ENCODE measurements at regions not wholly inside any gene's neighbourhood (a gene's known extent, or its start where the extent isn't known, plus 50 kb on each side); places are given as distances from the start of the nearest gene placed in this dataset.

- ATAC-seq (no peak), DNase-seq (no peak)
- Mint-ChIP-seq H3K4me1 (peaks cover 46% of the 10 kb centered on the region), H3K27me3 (no peaks in the 10 kb centered on the region), H3K4me3 (no peak overlapping the region), H3K27ac (peak overlapping the region; percentile 20), H3K36me3 (peaks cover 25% of the 10 kb centered on the region), H3K9me3 (ENCODE audit: low read depth) (peaks cover 2% of the 10 kb centered on the region)
- CTCF ChIA-PET, result interaction anchor here (1.3 to 2.7 kb wide), 4 partner anchors 10 to 45 kb away, joined by 3 to 7 read pairs (median 6); no protein-coding TSS in a partner anchor
Measured at GRCh38 chr21:25466470-25466869, 140.8 kb downstream of the MRPL39 start.

GRCh38 chr21:25465263-25465662 lies 142.0 kb downstream of the MRPL39 start:
- DNase-seq (no peak), ATAC-seq (no peak)
- CTCF ChIA-PET, result interaction anchor here (1.4 to 2.7 kb wide), 3 partner anchors 32 to 43 kb away, joined by 3 to 7 read pairs (median 7); no protein-coding TSS in a partner anchor
- Mint-ChIP-seq H3K4me1 (peaks cover 50% of the 10 kb centered on the region), H3K27ac (peak overlapping the region; percentile 82), H3K36me3 (peaks cover 18% of the 10 kb centered on the region), H3K27me3 (no peaks in the 10 kb centered on the region), H3K9me3 (ENCODE audit: low read depth) (no peaks in the 10 kb centered on the region), H3K4me3 (no peak overlapping the region)

- CTCF ChIA-PET, result interaction anchor here (0.7 to 2.7 kb wide), 2 partner anchors 39 to 422 kb away, joined by 3 to 7 read pairs; no protein-coding TSS in a partner anchor
- Mint-ChIP-seq H3K27ac (peak overlapping the region; percentile 82), H3K36me3 (peaks cover 17% of the 10 kb centered on the region), H3K4me1 (peaks cover 58% of the 10 kb centered on the region), H3K4me3 (peak overlapping the region; percentile 16), H3K27me3 (no peaks in the 10 kb centered on the region), H3K9me3 (ENCODE audit: low read depth) (no peaks in the 10 kb centered on the region)
- DNase-seq (peak; percentile 51), ATAC-seq (peak; percentile 74)
Measured at GRCh38 chr21:25464275-25464674, 143.0 kb downstream of the MRPL39 start.

- Mint-ChIP-seq H3K27me3 (no peaks in the 10 kb centered on the region), H3K9me3 (ENCODE audit: low read depth) (no peaks in the 10 kb centered on the region), H3K4me1 (peaks cover 66% of the 10 kb centered on the region), H3K27ac (peak overlapping the region; percentile 89), H3K4me3 (peak overlapping the region; percentile 41), H3K36me3 (peaks cover 13% of the 10 kb centered on the region)
- CTCF ChIA-PET, result interaction anchor here (0.6 to 1.4 kb wide), 2 partner anchors 99 to 103 kb away, joined by 4 to 5 read pairs; no protein-coding TSS in a partner anchor
- peak; percentile 66 for ATAC-seq
- peak; percentile 52 for DNase-seq
Measured at GRCh38 chr21:25462517-25462971, 144.7 kb downstream of the MRPL39 start.

GRCh38 chr21:25461725-25462124 lies 145.6 kb downstream of the MRPL39 start:
- Mint-ChIP-seq H3K27ac (peak overlapping the region; percentile 79), H3K9me3 (ENCODE audit: low read depth) (no peaks in the 10 kb centered on the region), H3K36me3 (peaks cover 8% of the 10 kb centered on the region), H3K4me1 (peaks cover 69% of the 10 kb centered on the region), H3K4me3 (peak overlapping the region; percentile 18), H3K27me3 (no peaks in the 10 kb centered on the region)
- CTCF ChIA-PET, result interaction anchor here (0.6 to 1.4 kb wide), 2 partner anchors 100 to 103 kb away, joined by 4 to 5 read pairs; no protein-coding TSS in a partner anchor
- no peak for DNase-seq
- ATAC-seq, result no peak

- CTCF ChIA-PET, result no interaction called here
- Mint-ChIP-seq H3K4me1 (peaks cover 70% of the 10 kb centered on the region), H3K4me3 (no peak overlapping the region)
Measured at GRCh38 chr21:25459993-25460392, 147.3 kb downstream of the MRPL39 start.

GRCh38 chr21:25459365-25459764 lies 147.9 kb downstream of the MRPL39 start:
- no peaks in the 10 kb centered on the region for H3K9me3 Mint-ChIP-seq (ENCODE audit: low read depth)
- H3K36me3 Mint-ChIP-seq, result peaks cover 9% of the 10 kb centered on the region
- no peak overlapping the region for H3K4me3 Mint-ChIP-seq
- ATAC-seq (no peak), DNase-seq (no peak)
- H3K27me3 Mint-ChIP-seq, result no peaks in the 10 kb centered on the region
- peaks cover 65% of the 10 kb centered on the region for H3K4me1 Mint-ChIP-seq
- CTCF ChIA-PET, result no interaction called here
- H3K27ac Mint-ChIP-seq, result peak overlapping the region; percentile 61

More at GRCh38 chr21:25459993-25460392, 147.3 kb downstream of the MRPL39 start:
- Mint-ChIP-seq H3K27me3 (no peaks in the 10 kb centered on the region), H3K9me3 (ENCODE audit: low read depth) (no peaks in the 10 kb centered on the region), H3K27ac (peak overlapping the region; percentile 73), H3K36me3 (peaks cover 6% of the 10 kb centered on the region)
- ATAC-seq (no peak), DNase-seq (no peak)

- peaks cover 63% of the 10 kb centered on the region for H3K4me1 Mint-ChIP-seq
- H3K27ac Mint-ChIP-seq, result peak overlapping the region; percentile 82
- no peaks in the 10 kb centered on the region for H3K27me3 Mint-ChIP-seq
- CTCF ChIA-PET, result no interaction called here
- DNase-seq (no peak), ATAC-seq (no peak)
- no peak overlapping the region for H3K4me3 Mint-ChIP-seq
- peaks cover 17% of the 10 kb centered on the region for H3K36me3 Mint-ChIP-seq
- no peaks in the 10 kb centered on the region for H3K9me3 Mint-ChIP-seq (ENCODE audit: low read depth)
Measured at GRCh38 chr21:25458484-25458883, 148.8 kb downstream of the MRPL39 start.

GRCh38 chr21:25457946-25458345 lies 149.3 kb downstream of the MRPL39 start:
- Mint-ChIP-seq H3K4me3 (no peak overlapping the region), H3K27ac (peak overlapping the region; percentile 45), H3K4me1 (peaks cover 60% of the 10 kb centered on the region), H3K27me3 (no peaks in the 10 kb centered on the region), H3K36me3 (peaks cover 19% of the 10 kb centered on the region), H3K9me3 (ENCODE audit: low read depth) (peaks cover 1% of the 10 kb centered on the region)
- ATAC-seq (no peak), DNase-seq (no peak)
- CTCF ChIA-PET, result no interaction called here

- ATAC-seq (peak; percentile 77), DNase-seq (no peak)
- Mint-ChIP-seq H3K4me3 (peak overlapping the region; percentile 73), H3K36me3 (peaks cover 19% of the 10 kb centered on the region), H3K27me3 (no peaks in the 10 kb centered on the region), H3K27ac (peak overlapping the region; percentile 91), H3K9me3 (ENCODE audit: low read depth) (peaks cover 2% of the 10 kb centered on the region), H3K4me1 (peaks cover 55% of the 10 kb centered on the region)
- CTCF ChIA-PET, result no interaction called here
Measured at GRCh38 chr21:25457411-25457810, 149.9 kb downstream of the MRPL39 start.

- ATAC-seq, result peak; percentile 24
- Mint-ChIP-seq H3K4me3 (peak overlapping the region; percentile 73), H3K27ac (peak overlapping the region; percentile 93), H3K4me1 (peaks cover 54% of the 10 kb centered on the region), H3K36me3 (peaks cover 23% of the 10 kb centered on the region), H3K9me3 (ENCODE audit: low read depth) (peaks cover 3% of the 10 kb centered on the region), H3K27me3 (no peaks in the 10 kb centered on the region)
- DNase-seq, result no peak
- CTCF ChIA-PET, result interaction anchor here (1.1 to 1.3 kb wide), 3 partner anchors 32 to 116 kb away, joined by 3 to 4 read pairs (median 3); no protein-coding TSS in a partner anchor
Measured at GRCh38 chr21:25456672-25457071, 150.6 kb downstream of the MRPL39 start.

- Mint-ChIP-seq H3K27ac (no peak overlapping the region), H3K9me3 (ENCODE audit: low read depth) (peaks cover 10% of the 10 kb centered on the region), H3K4me1 (peaks cover 35% of the 10 kb centered on the region), H3K27me3 (no peaks in the 10 kb centered on the region), H3K4me3 (no peak overlapping the region), H3K36me3 (peaks cover 43% of the 10 kb centered on the region)
- no peak for DNase-seq
- CTCF ChIA-PET, result no interaction called here
- ATAC-seq, result no peak
Measured at GRCh38 chr21:25453524-25453923, 153.8 kb downstream of the MRPL39 start.

GRCh38 chr21:25449950-25450349 lies 157.3 kb downstream of the MRPL39 start:
- CTCF ChIA-PET, result interaction anchor here (1.0 kb wide), 1 partner anchor 30 kb away, joined by 3 read pairs; no protein-coding TSS in a partner anchor
- DNase-seq, result no peak
- no peak overlapping the region for H3K27ac Mint-ChIP-seq
- H3K4me1 Mint-ChIP-seq, result peaks cover 17% of the 10 kb centered on the region
- ATAC-seq, result no peak
- H3K4me3 Mint-ChIP-seq, result no peak overlapping the region
- H3K27me3 Mint-ChIP-seq, result no peaks in the 10 kb centered on the region
- peaks cover 45% of the 10 kb centered on the region for H3K36me3 Mint-ChIP-seq
- H3K9me3 Mint-ChIP-seq (ENCODE audit: low read depth), result peaks cover 14% of the 10 kb centered on the region

- no peak for ATAC-seq
- CTCF ChIA-PET, result no interaction called here
- H3K27me3 Mint-ChIP-seq, result no peaks in the 10 kb centered on the region
- no peaks in the 10 kb centered on the region for H3K9me3 Mint-ChIP-seq (ENCODE audit: low read depth)
- DNase-seq, result no peak
- no peak overlapping the region for H3K4me3 Mint-ChIP-seq
- peaks cover 7% of the 10 kb centered on the region for H3K36me3 Mint-ChIP-seq
- no peaks in the 10 kb centered on the region for H3K4me1 Mint-ChIP-seq
- H3K27ac Mint-ChIP-seq, result no peak overlapping the region
Measured at GRCh38 chr21:25441835-25442234, 165.4 kb downstream of the MRPL39 start.
